ENCODE measurements at regions not wholly inside any gene's neighbourhood (a gene's known extent, or its start where the extent isn't known, plus 50 kb on each side); places are given as distances from the start of the nearest gene placed in this dataset.

DNA sequence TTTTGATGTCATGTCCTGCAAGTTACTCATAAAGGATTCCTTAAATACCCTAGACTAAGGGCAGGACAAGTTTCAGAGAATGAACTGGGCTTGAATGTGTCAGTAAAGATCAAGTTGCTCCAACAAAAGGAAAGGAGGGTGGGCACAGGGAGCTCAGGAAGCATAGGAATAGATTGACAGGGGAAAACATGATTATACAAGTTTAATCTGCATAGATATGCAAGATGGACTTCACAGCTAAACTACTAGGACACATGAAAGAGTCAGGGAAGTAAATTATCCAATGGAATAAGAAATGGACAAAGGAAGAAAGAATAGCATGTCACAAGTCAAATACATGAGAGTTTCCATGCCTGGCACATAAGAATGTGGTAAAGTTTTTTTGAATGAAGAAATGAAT lies 203.9 kb upstream of the SAMSN1 start:
- H3K4me3 ChIP-seq = no peak overlapping the region
- no peak overlapping the region for H2AFZ ChIP-seq
- H3K4me2 ChIP-seq = no peak overlapping the region
- no peaks in the 10 kb centered on the region for H3K9me2 ChIP-seq (replicated peaks; ENCODE audit: insufficient read depth)
- H3K79me2 ChIP-seq = no peaks in the 10 kb centered on the region
- H3K4me1 ChIP-seq (ENCODE audit: insufficient read depth) = no peaks in the 10 kb centered on the region
- H3K27ac ChIP-seq = no peak overlapping the region
- no peaks in the 10 kb centered on the region for H4K20me1 ChIP-seq (ENCODE audit: insufficient read depth, poor library complexity, severe bottlenecking)
- DNase-seq (ENCODE audit: low spot score) = no peak
- TF ChIP-seq EZH2phosphoT487 (IDR thresholded peaks at IDR 0.05; ENCODE audit: low read depth, severe bottlenecking, unreplicated experiment) (no peak), EZH2 (IDR thresholded peaks at IDR 0.05; ENCODE audit: borderline replicate concordance) (no peak)
- TF ChIP-seq, protein P1, sequence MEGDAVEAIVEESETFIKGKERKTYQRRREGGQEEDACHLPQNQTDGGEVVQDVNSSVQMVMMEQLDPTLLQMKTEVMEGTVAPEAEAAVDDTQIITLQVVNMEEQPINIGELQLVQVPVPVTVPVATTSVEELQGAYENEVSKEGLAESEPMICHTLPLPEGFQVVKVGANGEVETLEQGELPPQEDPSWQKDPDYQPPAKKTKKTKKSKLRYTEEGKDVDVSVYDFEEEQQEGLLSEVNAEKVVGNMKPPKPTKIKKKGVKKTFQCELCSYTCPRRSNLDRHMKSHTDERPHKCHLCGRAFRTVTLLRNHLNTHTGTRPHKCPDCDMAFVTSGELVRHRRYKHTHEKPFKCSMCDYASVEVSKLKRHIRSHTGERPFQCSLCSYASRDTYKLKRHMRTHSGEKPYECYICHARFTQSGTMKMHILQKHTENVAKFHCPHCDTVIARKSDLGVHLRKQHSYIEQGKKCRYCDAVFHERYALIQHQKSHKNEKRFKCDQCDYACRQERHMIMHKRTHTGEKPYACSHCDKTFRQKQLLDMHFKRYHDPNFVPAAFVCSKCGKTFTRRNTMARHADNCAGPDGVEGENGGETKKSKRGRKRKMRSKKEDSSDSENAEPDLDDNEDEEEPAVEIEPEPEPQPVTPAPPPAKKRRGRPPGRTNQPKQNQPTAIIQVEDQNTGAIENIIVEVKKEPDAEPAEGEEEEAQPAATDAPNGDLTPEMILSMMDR (IDR thresholded peaks at IDR 0.05; ENCODE audit: poor library complexity) = no peak
- H3K27me3 ChIP-seq = no peaks in the 10 kb centered on the region
- H3K9me3 ChIP-seq (ENCODE audit: low read depth) = no peaks in the 10 kb centered on the region
- H3K36me3 ChIP-seq (replicated peaks; ENCODE audit: insufficient read depth, low read depth) = no peaks in the 10 kb centered on the region

DNA sequence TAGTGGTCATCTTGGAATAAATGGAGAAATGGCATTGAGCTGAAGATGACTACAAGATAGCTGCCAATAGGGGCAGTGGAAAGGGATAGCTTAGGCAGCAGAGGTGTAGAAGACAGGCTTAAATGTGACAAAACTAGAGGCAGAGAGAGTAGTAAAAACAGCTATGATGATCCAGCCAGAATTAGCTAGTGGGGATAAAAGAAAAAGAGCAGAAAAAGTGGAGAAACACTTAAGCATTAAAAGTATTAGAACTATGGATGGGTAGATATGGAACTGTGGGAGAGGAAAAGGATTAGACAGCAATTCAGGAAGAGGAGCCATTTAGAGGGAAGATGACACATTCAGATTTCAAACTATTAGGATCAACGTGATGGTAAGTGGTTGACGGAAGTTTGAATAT lies 202.5 kb upstream of the SAMSN1 start:
- Histone ChIP-seq H3K27me3 (no peaks in the 10 kb centered on the region), H3K4me3 (no peak overlapping the region), H3K4me2 (no peak overlapping the region), H3K9me2 (replicated peaks; ENCODE audit: insufficient read depth) (no peaks in the 10 kb centered on the region), H3K4me1 (ENCODE audit: insufficient read depth) (no peaks in the 10 kb centered on the region), H3K9me3 (ENCODE audit: low read depth) (no peaks in the 10 kb centered on the region), H4K20me1 (ENCODE audit: insufficient read depth, poor library complexity, severe bottlenecking) (no peaks in the 10 kb centered on the region), H2AFZ (no peak overlapping the region), H3K36me3 (replicated peaks; ENCODE audit: insufficient read depth, low read depth) (no peaks in the 10 kb centered on the region), H3K27ac (no peak overlapping the region), H3K79me2 (no peaks in the 10 kb centered on the region)
- WGBS (ENCODE audit: low lambda C conversion rate, missing lambda C conversion rate) = 79% methylated on average over 2 of the region's 2 CpGs
- no peak for DNase-seq (ENCODE audit: low spot score)
- TF ChIP-seq EZH2 (IDR thresholded peaks at IDR 0.05; ENCODE audit: borderline replicate concordance) = no peak
- TF ChIP-seq EZH2phosphoT487 (IDR thresholded peaks at IDR 0.05; ENCODE audit: low read depth, severe bottlenecking, unreplicated experiment) = no peak
- TF ChIP-seq, protein P1 (IDR thresholded peaks at IDR 0.05; ENCODE audit: poor library complexity) = no peak

DNA sequence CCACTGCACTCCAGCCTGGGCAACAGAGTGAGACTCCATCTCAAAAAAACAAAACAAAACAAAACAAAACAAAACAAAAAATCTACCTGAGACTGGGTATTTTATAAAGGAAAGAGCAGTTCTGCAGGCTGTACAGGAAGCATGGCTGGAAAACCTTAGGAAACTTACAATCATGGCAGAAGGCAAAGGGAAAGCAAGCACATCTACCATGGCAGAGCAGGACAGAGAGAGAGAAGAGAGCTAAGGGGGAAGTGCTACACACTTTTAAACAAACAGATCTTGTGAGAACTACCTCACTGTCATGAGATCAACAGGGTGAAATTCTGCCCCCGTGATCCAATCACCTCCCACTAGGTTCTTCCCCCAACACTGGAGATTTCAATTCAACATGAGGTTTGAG lies 198.3 kb upstream of the SAMSN1 start:
- H3K36me3 ChIP-seq (replicated peaks; ENCODE audit: insufficient read depth, low read depth) = no peaks in the 10 kb centered on the region
- no peak for DNase-seq (ENCODE audit: low spot score)
- H2AFZ ChIP-seq = no peak overlapping the region
- no peaks in the 10 kb centered on the region for H3K9me2 ChIP-seq (replicated peaks; ENCODE audit: insufficient read depth)
- no peaks in the 10 kb centered on the region for H4K20me1 ChIP-seq (ENCODE audit: insufficient read depth, poor library complexity, severe bottlenecking)
- H3K27me3 ChIP-seq = no peaks in the 10 kb centered on the region
- no peaks in the 10 kb centered on the region for H3K4me1 ChIP-seq (ENCODE audit: insufficient read depth)
- TF ChIP-seq, protein P1 (IDR thresholded peaks at IDR 0.05; ENCODE audit: poor library complexity) = no peak
- TF ChIP-seq EZH2phosphoT487 (IDR thresholded peaks at IDR 0.05; ENCODE audit: low read depth, severe bottlenecking, unreplicated experiment) = no peak
- no peak for TF ChIP-seq EZH2 (IDR thresholded peaks at IDR 0.05; ENCODE audit: borderline replicate concordance)
- no peak overlapping the region for H3K4me2 ChIP-seq
- WGBS (ENCODE audit: low lambda C conversion rate, missing lambda C conversion rate) = 100% methylated on average over 1 of the region's 1 CpG
- H3K4me3 ChIP-seq = no peak overlapping the region
- H3K79me2 ChIP-seq = no peaks in the 10 kb centered on the region
- H3K9me3 ChIP-seq (ENCODE audit: low read depth) = no peaks in the 10 kb centered on the region
- H3K27ac ChIP-seq = no peak overlapping the region

DNA sequence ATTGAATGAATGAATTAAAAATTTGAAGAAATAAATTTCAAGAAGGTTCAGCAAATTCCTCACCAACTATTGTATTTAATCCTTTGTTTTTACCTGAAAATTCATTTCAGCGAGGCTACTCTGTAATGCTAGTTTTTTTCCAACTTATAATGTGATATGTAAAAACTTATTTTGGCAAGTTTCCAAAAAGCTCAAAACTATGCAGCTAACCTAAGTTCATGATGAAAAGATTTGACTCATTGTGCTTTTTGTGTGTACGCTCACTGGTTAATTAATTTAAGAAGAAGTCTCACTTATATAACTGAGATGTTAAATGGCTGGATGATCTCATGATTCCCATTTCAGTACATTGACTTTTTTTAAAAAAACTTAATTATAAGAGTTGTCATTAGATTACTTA lies 196.0 kb upstream of the SAMSN1 start:
- Histone ChIP-seq H4K20me1 (ENCODE audit: insufficient read depth, poor library complexity, severe bottlenecking) (no peaks in the 10 kb centered on the region), H3K27me3 (no peaks in the 10 kb centered on the region), H3K79me2 (no peaks in the 10 kb centered on the region), H3K4me3 (no peak overlapping the region), H2AFZ (no peak overlapping the region), H3K27ac (no peak overlapping the region), H3K9me2 (replicated peaks; ENCODE audit: insufficient read depth) (no peaks in the 10 kb centered on the region), H3K36me3 (replicated peaks; ENCODE audit: insufficient read depth, low read depth) (no peaks in the 10 kb centered on the region), H3K9me3 (ENCODE audit: low read depth) (no peaks in the 10 kb centered on the region), H3K4me2 (no peak overlapping the region), H3K4me1 (ENCODE audit: insufficient read depth) (no peaks in the 10 kb centered on the region)
- no peak for TF ChIP-seq EZH2phosphoT487 (IDR thresholded peaks at IDR 0.05; ENCODE audit: low read depth, severe bottlenecking, unreplicated experiment)
- TF ChIP-seq EZH2 (IDR thresholded peaks at IDR 0.05; ENCODE audit: borderline replicate concordance) = no peak
- TF ChIP-seq, protein P1 (IDR thresholded peaks at IDR 0.05; ENCODE audit: poor library complexity) = no peak
- DNase-seq (ENCODE audit: low spot score) = no peak
- WGBS (ENCODE audit: low lambda C conversion rate, missing lambda C conversion rate) = 88% methylated on average over 2 of the region's 2 CpGs

Measured in hepatocyte (in vitro differentiated cells).